ENCODE measurements at regions not wholly inside any gene's neighbourhood (a gene's known extent, or its start where the extent isn't known, plus 50 kb on each side); places are given as distances from the start of the nearest gene placed in this dataset.

- CTCF ChIA-PET, result no interaction called here
- Histone ChIP-seq H3K4me2 (replicated peaks; ENCODE audit: low read depth, low read length, poor library complexity, severe bottlenecking) (no peak overlapping the region), H3K4me3 (ENCODE audit: control extremely low read depth in 1 of 5, extremely low read depth in 1 of 5, insufficient read depth in 1 of 5, low read depth in 2 of 5, low read length in 4 of 5) (no peak overlapping the region), H3K9me3 (ENCODE audit: control extremely low read depth in 1 of 3, control insufficient read depth in 2 of 3, insufficient read depth in 1 of 3, low read length in 2 of 3) (peaks cover 0 to 1% (median 0%) of the 10 kb centered on the region in 3 donors), H4K20me1 (ENCODE audit: control insufficient read depth, insufficient read depth, low read length, poor library complexity, severe bottlenecking) (no peaks in the 10 kb centered on the region), H3K79me2 (ENCODE audit: control insufficient read depth, insufficient read depth, low read length) (no peaks in the 10 kb centered on the region), H3K27me3 (replicated peaks in 1 of 4; ENCODE audit: control extremely low read depth in 1 of 4, control insufficient read depth in 3 of 4, insufficient read depth in 4 of 4, low read length in 3 of 4) (no peaks in the 10 kb centered on the region), H2AFZ (ENCODE audit: insufficient read depth, low read depth, low read length, poor library complexity, severe bottlenecking) (no peak overlapping the region), H3K27ac (ENCODE audit: low read length in 2 of 2) (no peak overlapping the region), H3K36me3 (replicated peaks in 1 of 2; ENCODE audit: control extremely low read depth in 1 of 2, control insufficient read depth in 1 of 2, extremely low read depth in 1 of 2, insufficient read depth in 2 of 2, low read length in 1 of 2) (no peaks in the 10 kb centered on the region), H3K4me1 (ENCODE audit: control insufficient read depth in 2 of 2, insufficient read depth in 2 of 2, low read length in 2 of 2) (no peaks in the 10 kb centered on the region), H3K9ac (ENCODE audit: low read length) (no peak overlapping the region)
- no peak for ATAC-seq (ENCODE audit: low read depth)
- intact Hi-C loops (cut with micrococcal nuclease), result no loop called here
- no peak for TF ChIP-seq EZH2 (IDR thresholded peaks at IDR 0.05; ENCODE audit: borderline replicate concordance, insufficient read depth, low read depth, low read length, poor library complexity, severe bottlenecking)
- no peak for TF ChIP-seq CTCF (IDR thresholded peaks at IDR 0.05)
- Mint-ChIP-seq H3K9me3 (ENCODE audit: insufficient read depth) (peaks cover 8% of the 10 kb centered on the region), H3K27me3 (no peaks in the 10 kb centered on the region), H3K4me3 (no peak overlapping the region), H3K4me1 (no peaks in the 10 kb centered on the region), H3K27ac (no peak overlapping the region)
- POLR2A ChIA-PET, result no interaction called here
- DNase-seq, result no peak
Observed at GRCh38 chr11:29584342-29584741, 432.5 kb downstream of the KCNA4 start.

DNA sequence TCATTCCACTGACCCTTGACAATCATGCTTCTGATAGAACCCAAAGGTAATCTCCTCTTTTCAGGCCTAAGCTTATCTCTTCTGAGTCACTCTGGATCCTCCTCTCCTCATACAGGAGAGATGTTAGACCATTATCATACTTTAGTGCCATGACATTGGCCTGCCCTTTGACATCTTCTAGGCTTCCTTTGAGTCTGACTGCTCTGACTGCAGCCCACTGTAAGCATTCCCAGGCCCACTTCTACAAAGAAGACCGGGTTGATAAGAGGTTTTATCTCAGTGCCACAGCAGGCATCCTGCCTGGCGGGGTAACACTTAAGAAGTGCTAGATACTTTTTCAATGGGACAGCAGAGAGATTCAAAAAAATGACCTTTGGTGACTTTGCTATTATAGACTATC, 438.0 kb downstream of the KCNA4 start:
- 100% methylated on average over 2 of the region's 2 CpGs for WGBS (ENCODE audit: insufficient coverage)
- Mint-ChIP-seq H3K9me3 (ENCODE audit: insufficient read depth) (peaks cover 6% of the 10 kb centered on the region), H3K27ac (no peak overlapping the region), H3K27me3 (no peaks in the 10 kb centered on the region), H3K4me1 (no peaks in the 10 kb centered on the region), H3K4me3 (no peak overlapping the region)
- no peaks in the 10 kb centered on the region for H3K27me3 ChIP-seq (replicated peaks in 1 of 4; ENCODE audit: control extremely low read depth in 1 of 4, control insufficient read depth in 3 of 4, insufficient read depth in 4 of 4, low read length in 3 of 4)
- no peak for DNase-seq
- H3K4me3 ChIP-seq (ENCODE audit: control extremely low read depth in 1 of 5, extremely low read depth in 1 of 5, insufficient read depth in 1 of 5, low read depth in 2 of 5, low read length in 4 of 5), result no peak overlapping the region
- ATAC-seq (ENCODE audit: low read depth), result no peak
- POLR2A ChIA-PET, result no interaction called here
- H3K36me3 ChIP-seq (replicated peaks in 1 of 2; ENCODE audit: control extremely low read depth in 1 of 2, control insufficient read depth in 1 of 2, extremely low read depth in 1 of 2, insufficient read depth in 2 of 2, low read length in 1 of 2), result no peaks in the 10 kb centered on the region
- H3K4me1 ChIP-seq (ENCODE audit: control insufficient read depth in 2 of 2, insufficient read depth in 2 of 2, low read length in 2 of 2), result no peaks in the 10 kb centered on the region
- no peak overlapping the region for H3K4me2 ChIP-seq (replicated peaks; ENCODE audit: low read depth, low read length, poor library complexity, severe bottlenecking)
- peaks cover 0 to 1% (median 0%) of the 10 kb centered on the region in 3 donors for H3K9me3 ChIP-seq (ENCODE audit: control extremely low read depth in 1 of 3, control insufficient read depth in 2 of 3, insufficient read depth in 1 of 3, low read length in 2 of 3)
- no peak overlapping the region for H3K27ac ChIP-seq (ENCODE audit: low read length in 2 of 2)
- intact Hi-C loops (cut with micrococcal nuclease), result loop anchor here (10.0 kb wide), 1 partner anchor 394 kb away; no protein-coding TSS in a partner anchor
- no peak overlapping the region for H3K9ac ChIP-seq (ENCODE audit: low read length)
- no peak overlapping the region for H2AFZ ChIP-seq (ENCODE audit: insufficient read depth, low read depth, low read length, poor library complexity, severe bottlenecking)
- H3K79me2 ChIP-seq (ENCODE audit: control insufficient read depth, insufficient read depth, low read length), result no peaks in the 10 kb centered on the region
- TF ChIP-seq CTCF (IDR thresholded peaks at IDR 0.05), result no peak
- no peak for TF ChIP-seq EZH2 (IDR thresholded peaks at IDR 0.05; ENCODE audit: borderline replicate concordance, insufficient read depth, low read depth, low read length, poor library complexity, severe bottlenecking)
- CTCF ChIA-PET, result no interaction called here
- no peaks in the 10 kb centered on the region for H4K20me1 ChIP-seq (ENCODE audit: control insufficient read depth, insufficient read depth, low read length, poor library complexity, severe bottlenecking)

All from B cell (primary cell).